ENCODE measurements at regions not wholly inside any gene's neighbourhood (a gene's known extent, or its start where the extent isn't known, plus 50 kb on each side); places are given as distances from the start of the nearest gene placed in this dataset.

GRCh38 chr2:79446313-79446712, 66.5 kb upstream of the CTNNA2 start:
- TF ChIP-seq CTCF (IDR thresholded peaks at IDR 0.05) (no peak), POLR2A (IDR thresholded peaks at IDR 0.05) (no peak), POLR2AphosphoS5 (IDR thresholded peaks at IDR 0.05) (no peak)
